HG03469 (cell line): ENCODE measurements at regions not wholly inside any gene's neighbourhood (a gene's known extent, or its start where the extent isn't known, plus 50 kb on each side); places are given as distances from the start of the nearest gene placed in this dataset.
A peak's percentile ranks its signal among the peaks of the same experiment; 100 is the strongest.
"Not testable (repeated sequence)": the region's sequence is repeated elsewhere in the genome, so short reads cannot be mapped to it uniquely, and the experiment has no call there.

ENCODE experiments used
- ATAC-seq: cut with Tn5 transposase; IDR thresholded peaks from one replicate; pipeline ENCODE4 v1.9.1; 2021; ENCODE audit warnings: mild to moderate bottlenecking, moderate library complexity, moderate number of reproducible peaks; ENCODE audit not compliant: unreplicated experiment

GRCh38 chr11:38924644-38925043 lies 2326.6 kb upstream of the RAG2 start:
- ATAC-seq: no peak

GRCh38 chr11:38900211-38900610 lies 2302.2 kb upstream of the RAG2 start:
- no peak for ATAC-seq

- ATAC-seq: not testable (repeated sequence)
Observed at GRCh38 chr11:38894201-38894600, 2296.2 kb upstream of the RAG2 start.

DNA sequence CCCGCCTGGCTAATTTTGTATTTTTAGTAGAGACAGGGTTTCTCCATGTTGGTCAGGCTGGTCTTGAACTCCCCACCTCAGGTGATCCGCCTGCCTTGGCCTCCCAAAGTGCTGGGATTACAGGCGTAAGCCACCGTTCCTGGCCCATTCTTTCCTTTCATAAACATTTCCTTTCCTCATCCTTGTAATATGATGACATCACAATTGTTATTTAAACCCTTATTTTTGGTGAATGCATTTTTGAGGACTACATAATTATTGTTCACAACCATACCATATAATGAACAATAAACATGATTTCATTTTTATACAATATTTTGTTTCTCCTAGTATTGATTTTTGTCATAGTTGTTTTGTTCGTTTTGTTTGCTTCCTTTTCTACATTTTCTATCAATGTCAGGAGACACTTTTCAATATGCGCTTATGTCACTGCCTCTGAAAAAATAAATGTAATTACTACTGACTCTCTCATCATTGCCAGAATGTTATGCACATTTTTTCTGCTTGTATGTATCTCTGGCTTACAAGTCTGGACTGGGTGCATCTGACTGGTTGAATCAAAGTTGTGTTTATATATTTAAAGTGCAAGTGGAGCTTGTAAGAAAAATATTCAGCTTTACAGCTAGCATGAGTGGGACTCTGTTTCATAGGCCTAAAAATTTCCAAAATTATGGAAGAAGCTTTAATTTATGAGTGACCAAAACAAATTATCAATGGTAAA lies 2286.3 kb upstream of the RAG2 start:
- ATAC-seq: no peak

DNA sequence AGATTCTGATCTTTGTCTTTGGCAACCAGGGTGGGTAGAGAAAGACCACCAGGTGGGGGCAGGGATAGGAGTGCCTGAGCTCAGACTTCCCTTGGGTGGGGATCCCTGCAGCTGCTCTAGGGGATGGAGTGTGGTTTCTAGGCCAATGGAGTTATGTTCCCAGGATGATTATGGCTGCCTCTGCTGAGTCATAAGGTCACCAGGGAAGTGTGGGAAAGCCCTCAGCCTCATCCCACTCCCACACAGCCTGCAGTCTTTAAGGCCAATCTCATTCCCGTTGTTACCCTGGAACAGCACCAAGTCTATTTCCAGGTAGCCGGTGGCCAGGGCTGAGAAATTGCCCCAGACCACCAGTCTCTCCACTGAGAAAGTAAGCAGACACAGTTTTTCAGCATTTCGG lies 2269.3 kb upstream of the RAG2 start:
- no peak for ATAC-seq

DNA sequence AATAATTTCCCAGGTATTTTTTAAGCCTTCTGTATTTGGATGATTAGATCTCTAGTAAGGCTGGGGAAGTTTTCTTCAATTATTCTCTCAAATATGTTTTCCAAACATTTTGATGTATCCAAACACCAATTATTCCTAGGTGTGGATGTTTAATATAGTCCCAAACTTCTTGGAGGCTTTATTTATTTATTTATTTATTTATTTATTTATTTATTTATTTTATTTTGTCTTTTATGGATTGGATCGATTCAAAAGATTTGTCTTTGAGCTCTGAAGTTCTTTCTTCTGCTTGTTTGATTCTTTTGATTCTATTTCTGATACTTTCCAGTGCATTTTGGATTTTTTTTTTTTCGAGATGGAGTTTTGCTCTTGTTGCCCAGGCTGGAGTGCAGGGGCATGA lies 2267.9 kb upstream of the RAG2 start:
- ATAC-seq: no peak

- ATAC-seq: no peak
Observed at GRCh38 chr11:38842991-38843390, 2245.0 kb upstream of the RAG2 start.

DNA sequence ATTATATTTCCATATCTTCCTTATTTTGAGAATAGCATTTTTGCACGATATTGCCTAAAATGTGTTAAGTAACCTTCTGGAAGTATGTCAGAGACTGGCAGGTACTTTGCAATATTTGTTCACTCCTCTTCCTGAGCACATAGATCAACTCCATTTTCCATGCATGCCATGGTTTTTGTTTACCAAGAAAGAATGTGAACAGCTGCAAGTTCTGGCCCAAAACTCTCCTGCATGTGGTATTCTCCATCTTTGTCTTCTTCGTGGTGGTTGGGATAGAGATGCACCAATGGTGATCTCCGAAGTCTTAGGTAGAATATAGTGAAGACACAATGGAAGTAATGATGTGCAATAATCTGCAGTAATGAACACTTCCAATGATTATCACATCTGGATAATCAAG lies 2241.0 kb upstream of the RAG2 start:
- no peak for ATAC-seq

DNA sequence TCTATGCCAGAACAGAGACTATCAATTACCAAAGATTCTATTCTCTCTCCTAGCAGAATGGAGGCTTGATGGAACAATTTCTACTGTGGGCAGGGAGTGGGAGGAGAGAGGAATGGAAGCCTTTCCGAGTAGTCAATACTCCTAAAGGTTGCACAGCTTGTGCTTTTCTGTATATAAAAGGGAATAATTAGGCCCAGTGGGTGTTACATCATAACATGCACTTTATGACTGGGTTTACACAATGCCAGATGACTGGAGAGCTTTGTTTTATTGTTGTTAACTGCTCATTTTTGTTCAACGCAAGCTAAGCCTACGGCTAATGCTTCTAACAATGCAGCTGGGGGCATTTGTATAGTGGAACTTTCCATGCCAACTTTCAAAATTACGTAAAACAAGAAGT lies 2237.9 kb upstream of the RAG2 start:
- no peak for ATAC-seq

- no peak for ATAC-seq
Observed at GRCh38 chr11:38824573-38824972, 2226.5 kb upstream of the RAG2 start.

- not testable (repeated sequence) for ATAC-seq
Observed at GRCh38 chr11:38821786-38822185, 2223.8 kb upstream of the RAG2 start.

- ATAC-seq: no peak
Observed at GRCh38 chr11:38819981-38820380, 2221.9 kb upstream of the RAG2 start.

GRCh38 chr11:38818720-38819119 lies 2220.7 kb upstream of the RAG2 start:
- no peak for ATAC-seq

DNA sequence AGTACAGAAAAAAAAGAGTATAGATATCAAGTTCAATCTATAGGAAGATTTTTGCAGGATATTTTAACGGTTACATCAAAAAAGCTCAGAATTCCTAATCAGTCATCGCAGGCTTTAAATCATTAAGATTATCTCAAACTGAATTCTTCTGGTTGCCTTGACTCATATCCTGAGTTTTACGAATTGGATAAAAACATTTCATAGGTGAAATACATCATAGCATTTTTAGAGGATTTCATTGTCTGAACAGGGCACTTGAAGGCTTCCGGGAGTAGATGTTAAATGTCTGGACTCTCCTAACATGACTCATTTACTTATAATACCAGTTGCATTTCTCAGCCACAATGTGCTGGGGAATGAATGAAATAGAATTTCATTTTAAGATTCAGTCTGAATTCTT lies 2216.6 kb upstream of the RAG2 start:
- ATAC-seq: no peak

DNA sequence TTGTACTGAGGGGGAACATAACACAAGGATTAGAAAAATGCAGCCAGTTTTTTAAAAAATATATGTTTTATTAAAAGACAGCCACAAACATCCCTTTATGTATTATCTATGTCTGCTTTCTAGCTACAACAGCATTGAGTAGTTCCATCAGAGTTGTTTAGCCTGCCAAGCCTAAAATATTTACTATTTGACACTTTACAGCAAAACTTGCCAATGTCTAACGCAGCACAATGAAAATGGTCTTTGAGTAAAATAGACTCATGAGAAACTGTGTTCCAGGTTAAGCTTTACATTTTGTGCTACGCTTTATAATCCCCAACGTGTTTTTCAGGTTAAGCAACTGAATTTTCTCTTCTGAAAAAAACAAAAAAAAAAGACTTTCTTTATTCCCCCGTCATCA lies 2211.5 kb upstream of the RAG2 start:
- ATAC-seq: no peak

- no peak for ATAC-seq
Observed at GRCh38 chr11:38796281-38796680, 2198.2 kb upstream of the RAG2 start.

DNA sequence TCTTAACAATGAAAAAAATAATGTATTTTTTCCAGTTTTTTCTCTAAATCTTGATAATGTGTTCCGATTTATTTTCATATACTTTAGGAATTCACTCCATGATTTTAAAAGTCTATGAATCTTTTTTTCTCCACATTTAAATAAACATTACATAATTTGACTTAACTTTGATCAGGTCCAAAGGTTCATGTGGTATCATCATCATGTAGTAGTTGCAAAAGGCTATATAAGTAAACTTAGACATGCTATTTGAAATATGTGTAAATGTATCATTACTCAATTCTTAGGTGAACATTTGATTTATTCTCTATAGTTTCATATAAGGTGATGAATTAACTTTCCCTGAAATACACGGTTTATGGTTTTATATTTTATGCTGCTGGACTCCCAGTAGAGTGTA lies 2197.0 kb upstream of the RAG2 start:
- no peak for ATAC-seq

- ATAC-seq: peak; percentile 72
Observed at GRCh38 chr11:38791346-38791961, 2193.4 kb upstream of the RAG2 start.

- no peak for ATAC-seq
Observed at GRCh38 chr11:38788561-38788960, 2190.5 kb upstream of the RAG2 start.

GRCh38 chr11:38784164-38784563 lies 2186.1 kb upstream of the RAG2 start:
- ATAC-seq: no peak

GRCh38 chr11:38766796-38767195 lies 2168.8 kb upstream of the RAG2 start:
- ATAC-seq: no peak

DNA sequence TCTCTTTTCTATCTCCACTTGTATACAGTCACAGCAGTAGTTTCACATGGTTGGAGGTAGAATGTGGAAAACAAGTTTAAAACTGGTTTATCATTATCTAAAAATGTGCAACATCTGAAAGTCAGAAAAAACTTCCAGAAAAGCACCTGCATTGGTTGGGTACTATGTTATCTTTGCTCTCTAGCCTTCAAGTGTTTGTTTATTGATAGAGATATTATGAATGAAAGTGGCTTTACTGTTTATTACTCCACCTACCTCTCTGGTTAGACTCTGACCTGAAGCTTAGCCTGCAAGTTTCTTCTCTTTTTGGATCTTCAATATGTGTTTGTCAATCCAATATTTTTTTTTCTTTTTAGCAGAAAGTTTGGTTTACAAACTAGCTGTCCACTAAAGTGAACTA lies 2161.4 kb upstream of the RAG2 start:
- ATAC-seq: no peak

DNA sequence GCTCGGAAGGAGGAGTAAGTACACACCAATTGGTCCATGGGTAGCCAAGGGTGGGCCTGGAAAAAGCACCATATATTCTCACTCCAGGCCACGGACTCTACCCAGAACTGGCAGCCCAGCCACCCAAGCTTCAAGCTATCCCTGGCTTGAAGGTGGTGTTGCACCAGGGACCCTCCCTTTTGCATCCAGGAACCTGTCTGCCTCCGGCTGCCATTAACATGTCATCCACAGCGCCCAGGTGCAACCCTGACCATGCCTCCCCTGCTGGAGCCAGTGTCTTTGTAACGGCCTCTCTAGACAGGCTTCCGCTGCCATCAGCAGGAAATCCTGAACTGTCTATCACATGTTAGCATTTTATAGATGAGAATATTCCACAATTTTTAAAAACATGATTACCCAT lies 2158.5 kb upstream of the RAG2 start:
- no peak for ATAC-seq
